Testis (tissue), 2 donors: ENCODE measurements at regions not wholly inside any gene's neighbourhood (a gene's known extent, or its start where the extent isn't known, plus 50 kb on each side); places are given as distances from the start of the nearest gene placed in this dataset.

Experiments
- DNase-seq: peaks from one replicate; pipeline ENCODE4 v3.0.0-alpha.2; 2019
- H3K27ac ChIP-seq, 2 donors: fragments of 200-600 bp; sonication (generic); one replicate each; pipeline ENCODE4 v1.5.1; 2019
- H3K27me3 ChIP-seq: fragments of 200-600 bp; sonication (generic); one replicate; pipeline ENCODE4 v1.5.1; 2019
- H3K36me3 ChIP-seq: fragments of 200-600 bp; sonication (generic); one replicate; pipeline ENCODE4 v1.5.1; 2017; ENCODE audit warnings: low read depth; ENCODE audit errors: missing control alignments
- H3K4me1 ChIP-seq: fragments of 200-600 bp; sonication (generic); one replicate; pipeline ENCODE4 v1.5.1; 2019
- H3K4me3 ChIP-seq, 2 donors: fragments of 200-600 bp; sonication (generic); one replicate each; pipeline ENCODE4 v1.5.1; 2017 to 2019
- H3K9me3 ChIP-seq: fragments of 200-600 bp; sonication (generic); one replicate; pipeline ENCODE4 v1.5.1; 2017
- CTCF ChIP-seq, 3 experiments: fragments of 450-650 bp in 2 of 3; fragments of 200-600 bp in 1 of 3; sonication (generic) in 1 of 3; IDR thresholded peaks; one replicate each; pipeline ENCODE4 v1.5.1; 2016 to 2019; ENCODE audit warnings: antibody characterized with exemption in 3 of 3, mild to moderate bottlenecking in 2 of 3, moderate library complexity in 1 of 3
- POLR2A ChIP-seq: fragments of 450-650 bp; IDR thresholded peaks from one replicate; pipeline ENCODE4 v1.6.1; 2017; ENCODE audit warnings: antibody characterized with exemption, mild to moderate bottlenecking, moderate library complexity
- WGBS, 2 donors: methylation state at CpG; one replicate each; pipeline ENCODE4 v1.1.5; 2018; 5-methylcytosine and 5-hydroxymethylcytosine counted together
- intact Hi-C: fragments of 100-400 bp; cut with DNase I; formaldehyde crosslinking; loops from one replicate; pipeline ENCODE4 v1.15.1; 2023; ENCODE audit warnings: low total_unique reads

- WGBS, 2 donors = 88 to 92% methylated on average over 1 of the region's 1 CpG
- Histone ChIP-seq H3K27ac (no peak overlapping the region), H3K36me3 (no peaks in the 10 kb centered on the region), H3K27me3 (no peaks in the 10 kb centered on the region), H3K4me3 (no peak overlapping the region), H3K4me1 (no peaks in the 10 kb centered on the region), H3K9me3 (no peaks in the 10 kb centered on the region)
- no peak for DNase-seq
- TF ChIP-seq CTCF (IDR thresholded peaks at IDR 0.05) = no peak
- no peak for TF ChIP-seq POLR2A
- intact Hi-C loops = no loop called here
Measured at GRCh38 chr5:125215593-125215992, 469.2 kb upstream of the ZNF608 start.

- DNase-seq = no peak
- H3K4me3 ChIP-seq = no peak overlapping the region
- H3K27me3 ChIP-seq = no peaks in the 10 kb centered on the region
- no peaks in the 10 kb centered on the region for H3K4me1 ChIP-seq
- no peak overlapping the region for H3K27ac ChIP-seq
- intact Hi-C loops = no loop called here
- TF ChIP-seq CTCF (IDR thresholded peaks at IDR 0.05) (no peak), POLR2A (no peak)
- no peaks in the 10 kb centered on the region for H3K36me3 ChIP-seq
- no peaks in the 10 kb centered on the region for H3K9me3 ChIP-seq
Measured at GRCh38 chr5:125219710-125220109, 473.3 kb upstream of the ZNF608 start.

GRCh38 chr5:125220284-125220683 is 473.8 kb upstream of the ZNF608 start:
- H3K4me3 ChIP-seq = no peak overlapping the region
- WGBS, 2 donors = 92 to 96% methylated on average over 1 of the region's 1 CpG
- DNase-seq = no peak
- H3K4me1 ChIP-seq = no peaks in the 10 kb centered on the region
- no peaks in the 10 kb centered on the region for H3K36me3 ChIP-seq
- H3K27me3 ChIP-seq = no peaks in the 10 kb centered on the region
- TF ChIP-seq CTCF (IDR thresholded peaks at IDR 0.05) = no peak
- no peak for TF ChIP-seq POLR2A
- H3K9me3 ChIP-seq = no peaks in the 10 kb centered on the region
- H3K27ac ChIP-seq = no peak overlapping the region
- intact Hi-C loops = no loop called here

- intact Hi-C loops = no loop called here
- TF ChIP-seq CTCF (IDR thresholded peaks at IDR 0.05) (no peak), POLR2A (no peak)
Measured at GRCh38 chr5:125222597-125223240, 476.3 kb upstream of the ZNF608 start.

GRCh38 chr5:125225424-125225823 is 479.0 kb upstream of the ZNF608 start:
- Histone ChIP-seq H3K4me1 (no peaks in the 10 kb centered on the region), H3K4me3 (no peak overlapping the region), H3K36me3 (no peaks in the 10 kb centered on the region), H3K9me3 (no peaks in the 10 kb centered on the region), H3K27ac (no peak overlapping the region), H3K27me3 (no peaks in the 10 kb centered on the region)
- 36 to 38% methylated on average over 2 of the region's 2 CpGs for WGBS, 2 donors
- intact Hi-C loops = no loop called here
- TF ChIP-seq POLR2A = no peak
- TF ChIP-seq CTCF (IDR thresholded peaks at IDR 0.05) = no peak
- no peak for DNase-seq

More at GRCh38 chr5:125222597-125223240, 476.3 kb upstream of the ZNF608 start:
- WGBS, 2 donors = 60 to 62% methylated on average over 7 of the region's 7 CpGs
- H3K4me3 ChIP-seq = no peak overlapping the region
- H3K27me3 ChIP-seq = no peaks in the 10 kb centered on the region
- no peaks in the 10 kb centered on the region for H3K4me1 ChIP-seq
- no peak overlapping the region for H3K27ac ChIP-seq
- no peak for DNase-seq
- no peaks in the 10 kb centered on the region for H3K36me3 ChIP-seq
- no peaks in the 10 kb centered on the region for H3K9me3 ChIP-seq
